Hepatocyte (in vitro differentiated cells): ENCODE measurements at regions not wholly inside any gene's neighbourhood (a gene's known extent, or its start where the extent isn't known, plus 50 kb on each side); places are given as distances from the start of the nearest gene placed in this dataset.

Source experiments
- CTCF ChIP-seq: fragments of 200-600 bp; sonication (generic); IDR thresholded peaks from 2 replicates; pipeline ENCODE4 v1.5.1; 2016; ENCODE audit warnings: antibody characterized with exemption, mild to moderate bottlenecking; ENCODE audit not compliant: poor library complexity
- EZH2 ChIP-seq: fragments of 200-600 bp; sonication (generic); IDR thresholded peaks from 2 replicates; pipeline ENCODE4 v1.6.1; 2016; ENCODE audit warnings: antibody characterized with exemption, mild to moderate bottlenecking, borderline replicate concordance
- EZH2phosphoT487 ChIP-seq: fragments of 200-600 bp; sonication (generic); IDR thresholded peaks from one replicate; pipeline ENCODE4 v1.6.1; 2018; ENCODE audit warnings: antibody characterized with exemption, mild to moderate bottlenecking, low read depth, moderate library complexity; ENCODE audit not compliant: unreplicated experiment, severe bottlenecking

- no peak for TF ChIP-seq CTCF
- no peak for TF ChIP-seq EZH2
- TF ChIP-seq EZH2phosphoT487, result no peak
Observed at GRCh38 chr15:39315206-39315850, 265.6 kb upstream of the THBS1 start.
